ENCODE measurements at regions not wholly inside any gene's neighbourhood (a gene's known extent, or its start where the extent isn't known, plus 50 kb on each side); places are given as distances from the start of the nearest gene placed in this dataset.
"Not testable (repeated sequence)": the region's sequence is repeated elsewhere in the genome, so short reads cannot be mapped to it uniquely, and the experiment has no call there.

DNA sequence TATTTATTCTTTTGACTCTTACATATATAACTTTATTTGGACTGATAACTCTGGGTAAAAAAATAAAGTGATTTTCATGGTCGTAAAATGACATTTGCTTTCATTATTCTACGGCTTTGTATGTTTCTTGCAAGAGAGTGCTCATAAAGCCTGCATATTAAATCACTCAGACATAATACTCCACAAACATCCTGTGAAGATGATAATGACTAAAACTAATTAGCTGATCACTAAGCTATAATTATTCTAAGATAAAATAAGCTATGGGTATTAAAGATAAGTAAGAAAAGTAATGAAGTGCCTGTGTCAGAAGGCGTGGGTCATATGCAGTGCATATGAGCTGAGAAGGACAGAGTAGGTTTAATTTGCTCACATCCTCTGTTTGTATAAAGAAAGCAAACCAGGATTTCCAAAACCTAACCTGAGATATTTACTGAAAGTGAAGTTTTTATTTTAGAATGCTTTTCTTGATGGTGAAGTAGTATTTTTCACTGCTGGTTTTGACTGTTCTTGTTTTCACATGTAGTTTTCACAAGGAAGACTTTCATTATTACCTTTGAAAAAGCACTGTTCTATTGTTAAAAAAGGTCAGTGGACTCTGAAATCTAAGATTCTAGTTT, 278.8 kb downstream of the AMY1C start:
- no peak for DNase-seq

DNA sequence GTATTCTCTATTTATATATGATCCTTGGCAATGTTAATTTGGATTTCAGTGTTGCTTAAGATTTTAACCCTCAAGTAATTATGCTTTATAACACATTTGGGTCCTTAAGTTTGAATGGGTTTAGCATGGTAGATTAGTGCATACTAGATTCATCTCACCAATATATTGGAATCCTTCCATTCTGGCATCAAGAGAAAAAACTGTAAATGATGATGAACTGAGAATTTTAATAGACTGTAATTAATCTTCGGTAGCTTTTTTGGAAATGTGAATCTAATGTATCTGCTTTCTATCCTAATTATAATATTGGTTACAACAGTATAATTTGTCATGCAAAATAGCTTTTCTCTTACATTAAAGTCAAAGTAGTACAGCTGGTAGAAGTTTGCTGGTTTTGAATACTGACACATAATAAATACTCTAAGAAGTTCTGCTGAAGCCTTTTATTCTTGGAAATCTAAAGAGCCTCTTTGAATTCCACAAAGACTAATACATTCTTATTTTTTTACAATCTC, 279.8 kb downstream of the AMY1C start:
- no peak for DNase-seq

DNA sequence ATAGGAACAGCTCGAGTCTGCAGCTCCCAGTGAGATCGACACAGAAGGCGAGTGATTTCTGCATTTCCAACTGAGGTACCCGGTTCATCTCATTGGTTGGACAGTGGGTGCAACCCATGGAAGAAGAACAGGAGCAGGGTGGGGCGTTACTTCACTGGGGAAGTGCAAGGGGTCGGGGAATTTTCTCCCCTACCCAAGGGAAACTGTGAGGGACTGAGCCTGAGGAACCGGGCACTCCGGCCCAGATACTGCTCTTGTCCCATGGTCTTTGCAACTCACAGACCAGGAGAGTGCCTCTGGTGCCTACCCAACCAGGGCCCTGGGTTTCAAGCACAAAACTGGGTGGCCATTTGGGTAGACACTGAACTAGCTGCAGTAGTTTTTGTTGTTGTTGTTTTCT, 307.1 kb downstream of the AMY1C start:
- DNase-seq = no peak

DNA sequence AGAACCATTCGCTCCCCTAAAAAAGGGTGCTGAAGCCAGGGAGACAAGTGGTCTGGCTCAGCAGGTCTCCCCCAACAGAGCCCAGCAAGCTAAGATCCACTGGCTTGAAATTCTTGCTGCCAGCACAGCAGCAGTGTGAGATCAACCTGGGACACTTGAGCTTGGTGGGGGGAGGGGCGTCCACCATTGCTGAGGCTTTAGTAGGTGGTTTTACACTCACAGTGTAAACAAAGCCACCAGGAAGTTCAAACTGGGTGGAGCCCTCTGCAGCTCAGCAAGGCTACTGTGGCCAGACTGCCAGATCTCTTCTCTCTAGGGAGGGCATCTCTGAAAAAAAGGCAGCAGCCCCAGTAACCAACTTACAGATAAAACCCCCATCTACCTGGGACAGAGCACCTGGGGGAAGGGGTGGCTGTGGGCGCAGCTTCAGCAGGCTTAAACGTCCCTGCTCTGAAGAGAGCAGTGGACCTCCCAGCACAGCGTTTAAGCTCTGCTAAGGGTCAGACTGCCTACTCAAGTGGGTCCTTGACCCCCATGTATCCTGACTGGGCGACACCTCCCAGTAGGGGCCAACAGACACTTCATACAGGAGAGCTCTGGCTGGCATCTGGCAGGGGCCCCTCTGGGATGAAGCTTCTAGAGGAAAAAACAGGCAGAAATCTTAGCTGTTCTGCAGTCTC, 307.7 kb downstream of the AMY1C start:
- DNase-seq = not testable (repeated sequence)

DNA sequence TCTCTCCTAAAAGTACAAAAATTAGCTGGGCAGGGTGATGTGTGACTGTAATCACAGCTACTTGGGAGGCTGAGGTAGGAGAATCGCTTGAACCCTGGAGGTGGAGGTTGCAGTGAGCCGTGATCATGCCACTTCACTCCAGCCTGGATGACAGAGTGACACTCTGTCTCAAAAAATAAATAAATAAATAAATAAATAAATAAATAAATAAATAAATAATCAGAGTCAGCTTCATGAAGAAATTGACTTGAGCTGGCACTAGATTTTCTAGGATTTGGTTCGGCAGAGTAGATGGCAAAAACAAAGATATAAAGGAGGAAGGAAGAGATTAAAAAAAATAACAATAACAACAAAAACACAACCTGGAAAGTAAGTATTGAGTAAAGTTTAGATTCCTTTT, 311.9 kb downstream of the AMY1C start:
- DNase-seq = not testable (repeated sequence)

DNA sequence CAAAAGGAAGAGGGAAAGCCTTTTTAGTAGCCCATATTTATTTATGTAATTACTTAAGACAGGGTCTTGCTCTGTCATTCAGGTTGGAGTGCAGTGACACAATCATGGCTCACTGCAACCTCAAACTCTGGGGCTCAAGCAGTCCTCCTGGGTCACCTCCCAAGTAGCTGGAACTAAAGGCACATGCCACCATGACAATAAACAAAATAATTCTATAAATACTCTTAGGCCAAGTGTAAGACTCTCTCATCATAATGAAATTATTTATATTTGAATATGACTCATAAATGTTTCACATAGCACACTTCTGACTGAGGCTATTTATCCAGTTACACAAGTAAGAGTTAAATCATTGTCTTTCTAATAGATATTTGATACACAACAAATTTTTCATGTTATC, 314.7 kb downstream of the AMY1C start:
- DNase-seq = no peak

DNA sequence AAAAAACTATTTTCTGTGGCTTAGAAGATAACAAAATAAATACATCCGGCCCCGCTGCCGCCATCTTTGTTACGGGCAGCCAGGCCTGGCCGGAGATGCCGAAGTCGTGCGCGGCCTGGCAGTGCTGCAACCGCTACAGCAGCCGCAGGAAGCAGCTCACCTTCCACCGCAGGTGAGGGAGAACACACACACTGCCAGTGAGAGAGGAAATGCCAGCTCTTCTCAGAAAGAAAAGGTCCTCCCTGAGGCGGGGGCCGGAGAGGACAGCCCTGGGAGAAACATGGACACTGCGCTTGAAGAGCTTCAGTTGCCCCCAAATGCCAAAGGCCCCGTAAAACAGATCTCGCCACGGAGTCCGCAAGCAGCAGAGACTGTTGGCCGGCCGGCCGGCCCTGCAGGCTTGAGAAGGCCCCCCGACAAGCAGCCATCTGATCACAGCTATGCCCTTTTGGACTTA, 323.2 kb downstream of the AMY1C start:
- no peak for DNase-seq

DNA sequence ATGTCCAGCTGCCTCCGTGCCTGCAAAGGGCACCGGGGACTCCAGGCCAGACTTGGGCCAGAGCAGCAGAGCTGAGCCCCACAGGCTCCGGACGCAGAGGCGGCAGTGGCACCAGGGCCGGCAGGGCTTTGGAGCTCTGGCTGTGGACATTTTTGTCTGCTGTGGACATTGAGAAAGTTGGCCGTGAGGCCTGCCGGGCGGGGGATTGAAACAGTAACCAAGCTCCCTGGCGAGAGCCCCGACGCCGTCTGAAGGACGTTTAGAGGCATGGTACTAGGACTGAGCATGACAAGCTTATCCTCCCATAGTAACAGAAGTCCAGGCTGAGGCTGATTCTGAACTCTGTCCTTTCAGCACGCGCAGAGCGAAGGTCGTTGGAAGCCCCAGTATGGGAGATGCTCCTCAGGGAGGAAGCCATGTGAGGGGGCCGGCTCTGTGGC, 323.8 kb downstream of the AMY1C start:
- no peak for DNase-seq

DNA sequence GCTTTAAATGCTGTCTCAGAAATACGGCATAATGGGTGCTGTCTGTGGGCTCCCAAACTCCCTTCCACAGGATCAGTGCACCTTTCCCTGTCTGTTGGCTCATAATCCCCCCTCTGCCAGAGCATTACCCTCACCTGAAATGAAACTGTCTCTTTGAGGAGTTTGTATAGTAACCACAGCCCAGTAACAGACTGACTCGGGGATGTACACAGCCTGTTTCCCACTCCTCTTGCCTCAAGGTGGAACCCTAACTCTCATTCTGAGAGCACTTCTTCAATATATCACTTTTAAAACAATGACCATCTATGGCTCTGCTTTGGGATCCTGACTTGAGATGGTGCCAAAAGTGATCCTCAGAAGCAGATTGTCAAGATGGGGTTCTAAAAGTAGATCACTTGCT, 332.5 kb downstream of the AMY1C start:
- DNase-seq = no peak

DNA sequence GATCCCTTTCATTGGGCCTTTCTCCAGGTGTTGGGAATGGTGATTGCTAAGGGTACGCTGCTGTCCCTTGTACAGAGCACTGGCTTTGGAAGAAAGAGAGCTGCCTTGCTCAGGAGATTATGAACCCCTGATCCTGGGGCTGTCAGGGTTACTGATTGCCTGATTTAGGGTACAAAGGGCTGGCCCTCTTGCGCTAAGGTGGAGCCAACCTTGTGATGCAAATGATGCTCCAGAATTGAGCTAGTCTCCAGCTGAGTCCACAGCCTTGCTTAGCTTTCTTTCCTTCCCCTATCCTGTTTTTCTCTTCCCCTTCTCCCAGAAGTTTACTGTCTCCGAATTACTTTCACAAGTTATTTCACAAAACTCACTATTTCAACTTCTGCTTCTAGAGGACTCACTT, 334.7 kb downstream of the AMY1C start:
- DNase-seq = no peak

DNA sequence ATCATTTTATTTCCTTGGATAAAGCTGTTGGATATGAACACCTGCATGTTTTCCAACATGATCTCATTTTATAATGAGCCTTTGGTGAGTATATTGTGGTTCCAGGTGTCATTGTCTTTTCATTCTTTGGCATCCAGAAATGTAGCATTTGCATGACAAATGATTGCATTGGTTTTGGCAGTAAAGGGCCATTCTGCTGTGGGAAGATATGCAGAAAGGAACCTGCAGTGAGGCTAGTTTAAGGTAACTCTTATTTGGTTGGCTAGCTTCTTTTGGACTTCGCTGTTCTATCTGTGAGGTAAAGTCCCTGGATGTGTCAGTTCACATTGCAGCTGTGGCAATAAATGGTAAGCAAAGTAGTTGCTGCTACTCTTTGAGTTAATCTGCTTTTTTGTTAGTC, 343.0 kb downstream of the AMY1C start:
- no peak for DNase-seq

DNA sequence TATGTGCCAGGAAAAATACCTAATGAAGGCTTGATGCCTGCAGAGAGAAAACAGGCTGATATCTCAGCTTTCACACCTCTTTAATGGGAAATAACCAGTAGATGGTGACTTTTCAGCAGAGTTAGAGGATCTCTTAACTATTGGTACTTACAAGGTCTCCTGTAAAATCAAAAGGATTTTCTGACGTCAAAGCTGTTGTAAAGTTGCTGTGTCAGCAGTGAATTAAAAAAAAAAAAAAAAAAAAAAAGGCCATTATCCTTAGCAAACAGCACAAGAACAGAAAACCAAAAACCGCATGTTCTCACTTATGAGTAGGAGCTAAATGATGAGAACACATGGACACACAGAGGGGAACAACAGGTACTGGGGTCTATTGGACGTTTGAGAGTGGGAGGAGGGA, 349.1 kb downstream of the AMY1C start:
- no peak for DNase-seq

DNA sequence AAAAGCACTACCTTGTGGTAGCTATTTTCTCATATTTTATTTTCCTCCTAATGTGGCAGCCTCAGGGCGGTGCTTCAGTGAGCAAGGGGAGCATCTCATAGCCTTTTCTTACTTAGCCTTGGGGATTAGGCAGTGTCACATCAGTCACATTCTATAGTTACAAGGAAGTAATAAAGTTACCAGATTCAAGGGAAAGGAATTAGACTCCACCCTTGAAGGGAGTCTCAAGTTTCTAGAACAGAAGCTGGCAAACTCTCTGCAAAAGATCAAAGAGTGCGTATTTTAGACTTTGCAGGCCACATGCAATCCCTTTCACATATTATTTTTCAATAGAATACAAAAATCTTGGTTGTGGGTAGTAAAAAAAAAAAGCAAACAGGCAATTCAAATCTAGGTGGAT, 350.4 kb downstream of the AMY1C start:
- no peak for DNase-seq

DNA sequence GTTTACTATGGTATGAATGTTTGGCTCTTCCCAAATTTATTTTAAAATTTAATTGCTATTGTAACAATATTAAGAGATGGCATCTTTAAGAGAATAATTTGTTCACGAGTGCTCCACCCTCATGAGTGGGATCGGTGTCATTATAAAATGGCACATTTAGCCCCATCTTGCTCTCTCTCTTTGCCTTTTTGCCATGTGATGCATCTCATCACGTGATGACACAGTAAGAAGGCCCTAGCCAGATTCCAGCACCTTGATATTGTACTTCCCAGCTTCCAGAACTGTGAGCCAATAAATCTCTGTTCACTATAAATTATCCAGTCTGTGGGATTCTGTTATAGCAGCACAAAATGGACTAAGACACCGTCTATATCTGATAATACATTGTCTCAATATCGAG, 355.8 kb downstream of the AMY1C start:
- no peak for DNase-seq

DNA sequence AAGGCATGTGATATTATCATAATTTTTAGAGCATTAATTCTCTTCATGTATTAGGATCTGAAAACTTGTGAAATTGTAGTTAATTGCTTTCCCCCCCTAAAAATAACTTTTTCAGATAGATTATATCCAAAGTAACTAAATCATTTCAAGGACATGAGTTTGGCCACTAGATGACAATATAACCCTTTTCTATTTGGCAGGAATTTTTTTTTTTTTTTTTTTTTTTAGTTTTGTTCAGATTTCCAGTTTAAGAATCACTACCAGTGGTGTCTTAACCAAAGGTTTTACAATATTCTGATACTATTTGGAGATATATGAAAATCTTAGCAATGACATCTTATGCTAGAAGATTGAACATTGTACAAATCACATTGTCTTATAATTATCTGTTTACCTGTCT, 370.8 kb downstream of the AMY1C start:
- no peak for DNase-seq

DNA sequence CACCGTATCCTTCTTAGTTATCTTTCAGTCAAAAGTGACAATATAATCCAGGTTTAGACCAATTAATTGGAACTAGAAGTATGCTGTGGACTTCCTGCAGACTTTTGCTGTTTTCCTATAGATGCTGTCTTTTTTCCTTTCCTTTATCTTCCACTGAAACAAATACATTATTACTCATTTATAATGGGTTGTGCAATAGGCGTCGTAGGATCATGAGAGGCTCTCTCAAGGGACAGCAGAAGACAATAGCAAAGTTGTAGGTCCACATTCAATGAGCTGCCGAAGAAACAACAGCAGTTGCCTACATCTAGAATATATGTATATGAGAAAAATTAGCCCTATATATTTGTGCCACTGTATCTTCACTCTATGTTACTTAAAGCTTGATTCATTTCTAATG, 371.6 kb downstream of the AMY1C start:
- no peak for DNase-seq

DNA sequence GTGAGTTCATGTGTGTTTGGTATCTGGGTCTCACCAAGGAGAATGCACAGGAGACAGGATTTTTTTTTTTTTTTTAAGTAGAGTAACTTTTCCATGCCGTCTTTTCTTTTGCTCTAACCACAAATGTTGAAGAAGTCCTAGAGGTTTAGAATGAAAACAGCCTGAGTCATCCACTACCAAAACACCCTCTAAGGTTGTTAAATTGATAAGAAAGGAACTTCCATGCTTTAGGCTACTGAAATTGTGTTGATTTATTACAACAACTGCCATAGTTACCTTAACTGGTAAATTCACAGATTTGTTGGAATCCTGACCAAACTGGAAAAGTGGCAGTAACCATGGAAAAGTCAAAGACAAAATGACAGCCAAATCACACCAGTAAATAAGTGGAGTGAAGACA, 375.6 kb downstream of the AMY1C start:
- DNase-seq = no peak

DNA sequence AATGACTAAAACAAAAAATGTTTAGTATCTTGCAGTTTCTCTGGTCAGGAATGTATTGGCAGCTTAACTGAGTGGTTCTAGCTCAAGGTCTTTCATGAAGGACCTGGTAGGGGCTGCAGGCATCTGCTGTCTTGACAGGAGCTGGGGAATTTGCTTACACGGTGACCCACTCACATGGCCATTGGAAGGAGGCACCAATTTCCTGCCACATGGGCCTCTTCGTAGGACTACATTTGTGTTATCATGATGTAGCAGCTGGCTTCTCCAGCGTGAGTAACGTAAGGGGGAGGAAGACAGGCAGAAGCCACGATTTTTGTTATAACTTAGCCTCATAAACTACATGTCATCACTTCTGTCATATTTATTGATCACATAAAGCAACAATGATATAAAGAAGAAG, 376.3 kb downstream of the AMY1C start:
- no peak for DNase-seq

DNA sequence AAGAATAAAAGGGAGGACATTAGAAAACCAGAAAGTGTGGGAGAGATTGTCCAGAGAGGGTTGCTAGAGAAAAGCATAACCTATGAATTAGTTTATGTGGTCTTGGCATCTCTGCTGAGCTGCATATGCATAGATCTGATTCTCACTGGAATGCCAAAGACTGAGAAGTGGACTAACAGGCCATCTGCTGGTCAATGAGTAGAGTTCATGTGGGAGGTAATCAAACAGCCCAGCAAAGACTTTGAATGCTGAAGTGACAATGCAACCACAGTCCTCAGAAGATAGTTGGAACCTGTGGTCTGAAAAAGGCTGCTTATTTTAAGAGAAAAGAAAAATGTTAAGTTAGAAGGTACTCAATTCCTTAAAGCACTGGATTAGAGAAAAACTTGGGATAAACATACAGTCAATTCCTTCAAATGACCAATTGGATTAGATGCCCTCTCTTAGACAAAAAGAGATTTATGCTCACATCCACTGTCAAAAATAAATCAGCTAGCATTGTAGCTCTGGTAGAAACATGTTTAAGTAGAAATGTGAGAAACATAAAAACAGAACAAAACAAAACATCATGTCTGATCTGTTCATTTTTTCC, 382.8 kb downstream of the AMY1C start:
- no peak for DNase-seq

DNA sequence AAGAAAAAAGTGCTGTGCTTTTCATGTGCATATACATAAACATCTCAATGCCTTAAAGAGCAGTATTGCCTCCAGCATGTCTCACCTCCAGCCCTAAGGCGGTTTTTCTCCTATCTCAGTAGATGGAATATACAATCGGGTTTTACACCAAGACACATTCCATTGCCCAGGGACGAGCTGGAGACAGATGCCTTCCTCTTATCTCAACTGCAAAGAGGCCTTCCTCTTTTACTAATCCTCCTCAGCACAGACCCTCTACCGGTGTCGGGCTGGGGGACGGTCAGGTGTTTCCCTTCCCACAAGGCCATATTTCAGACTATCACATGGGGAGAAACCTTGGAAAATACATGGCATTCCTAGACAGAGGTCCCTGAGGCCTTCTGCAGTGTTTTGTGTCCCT, 385.3 kb downstream of the AMY1C start:
- not testable (repeated sequence) for DNase-seq

DNA sequence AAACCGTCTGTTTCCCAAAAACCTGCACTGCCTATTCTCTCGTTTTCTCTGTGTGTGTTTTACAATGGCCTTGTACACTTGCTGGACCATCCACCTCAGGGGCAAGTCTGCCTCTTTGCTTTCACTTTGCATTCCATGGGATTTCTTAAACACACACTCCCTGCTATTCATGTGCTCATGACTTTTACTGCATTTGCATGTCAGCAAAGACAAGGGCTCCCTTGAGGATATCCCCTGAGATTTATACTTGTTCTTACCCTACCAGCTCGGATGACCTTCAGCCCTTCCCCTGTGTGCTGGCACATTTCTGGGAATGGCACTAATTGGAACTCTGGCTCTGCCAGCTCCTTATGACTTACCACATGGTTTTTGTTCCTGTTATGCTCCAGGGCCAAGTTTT, 386.9 kb downstream of the AMY1C start:
- no peak for DNase-seq

DNA sequence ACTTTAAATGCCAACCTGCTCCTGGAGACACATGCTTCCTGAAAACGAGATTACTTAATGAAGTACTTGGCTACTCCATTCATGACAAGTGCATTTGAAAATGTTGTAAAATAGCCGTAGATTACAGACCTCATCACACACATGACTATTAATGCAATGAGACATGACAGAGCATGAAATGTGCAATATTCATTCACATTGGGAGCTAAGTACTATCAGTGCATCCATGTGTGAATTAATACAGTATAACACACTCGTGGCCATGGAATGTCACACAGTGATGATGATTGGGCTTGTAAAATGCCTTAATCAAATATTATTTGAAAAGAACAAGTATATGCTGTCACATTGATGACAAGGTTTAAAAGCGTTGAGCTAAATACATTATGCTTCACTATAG, 407.0 kb downstream of the AMY1C start:
- no peak for DNase-seq

DNA sequence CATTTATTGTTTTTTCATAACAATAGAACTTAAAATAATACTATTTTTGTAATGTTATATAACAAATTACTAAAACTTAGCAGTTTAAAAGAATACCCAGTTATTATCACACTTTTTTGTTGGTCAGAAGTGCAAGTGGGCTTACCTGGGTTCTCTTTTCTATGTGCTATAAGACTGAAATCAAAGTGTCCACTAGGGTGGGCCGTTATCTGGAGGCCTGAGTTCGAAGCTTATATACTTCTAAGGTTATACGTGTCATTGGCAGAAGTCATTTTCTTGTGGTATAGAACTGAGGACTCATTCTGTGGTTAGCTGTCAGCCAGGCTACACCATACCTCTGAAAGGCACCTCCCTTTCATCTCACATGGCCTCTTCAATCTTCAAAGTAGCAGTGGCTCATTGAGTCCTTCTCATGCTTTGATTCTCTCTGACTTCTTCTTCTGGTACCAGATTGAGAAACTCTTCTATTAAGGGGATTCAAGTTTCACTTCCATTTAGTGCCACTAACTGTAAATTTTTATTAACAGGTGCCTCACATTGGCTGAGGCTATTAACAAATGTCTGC, 414.3 kb downstream of the AMY1C start:
- DNase-seq = no peak

DNA sequence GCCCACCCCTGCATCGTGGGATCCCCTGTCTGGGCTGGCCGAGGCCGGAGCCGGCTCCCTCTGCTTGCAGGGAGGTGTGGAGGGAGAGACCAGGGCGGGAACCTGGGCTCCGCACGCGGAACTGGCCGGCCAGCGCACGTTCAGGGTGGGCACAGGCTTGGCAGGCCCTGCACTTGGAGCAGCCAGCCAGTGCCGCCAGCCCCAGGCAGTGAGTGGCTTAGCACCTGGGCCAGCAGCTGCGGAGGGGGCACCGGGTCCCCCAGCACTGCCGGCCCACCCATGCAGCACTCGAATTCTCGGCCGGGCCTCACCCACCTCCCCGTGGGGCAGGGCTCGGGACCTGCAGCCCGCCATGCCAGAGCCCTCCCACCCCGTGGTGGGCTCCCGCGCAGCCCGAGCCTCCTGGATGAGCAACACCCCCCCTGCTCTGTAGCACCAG, 422.6 kb downstream of the AMY1C start:
- DNase-seq = no peak

Data from T-helper 1 cell (primary cell).